ENCODE measurements at regions not wholly inside any gene's neighbourhood (a gene's known extent, or its start where the extent isn't known, plus 50 kb on each side); places are given as distances from the start of the nearest gene placed in this dataset.

GRCh38 chr17:33802349-33803198 is 452.5 kb upstream of the CCL2 start:
- Histone ChIP-seq H3K9me3 (no peaks in the 10 kb centered on the region), H3K27ac (no peak overlapping the region), H3K4me3 (ENCODE audit: low read depth in 1 of 2, low read length in 1 of 2) (no peak overlapping the region), H3K27me3 (peaks cover 11% of the 10 kb centered on the region), H3K36me3 (no peaks in the 10 kb centered on the region), H3K4me1 (ENCODE audit: control insufficient read depth in 1 of 2, insufficient read depth in 1 of 2, low read depth in 1 of 2, low read length in 1 of 2) (no peaks in the 10 kb centered on the region)
- TF ChIP-seq, protein P1, sequence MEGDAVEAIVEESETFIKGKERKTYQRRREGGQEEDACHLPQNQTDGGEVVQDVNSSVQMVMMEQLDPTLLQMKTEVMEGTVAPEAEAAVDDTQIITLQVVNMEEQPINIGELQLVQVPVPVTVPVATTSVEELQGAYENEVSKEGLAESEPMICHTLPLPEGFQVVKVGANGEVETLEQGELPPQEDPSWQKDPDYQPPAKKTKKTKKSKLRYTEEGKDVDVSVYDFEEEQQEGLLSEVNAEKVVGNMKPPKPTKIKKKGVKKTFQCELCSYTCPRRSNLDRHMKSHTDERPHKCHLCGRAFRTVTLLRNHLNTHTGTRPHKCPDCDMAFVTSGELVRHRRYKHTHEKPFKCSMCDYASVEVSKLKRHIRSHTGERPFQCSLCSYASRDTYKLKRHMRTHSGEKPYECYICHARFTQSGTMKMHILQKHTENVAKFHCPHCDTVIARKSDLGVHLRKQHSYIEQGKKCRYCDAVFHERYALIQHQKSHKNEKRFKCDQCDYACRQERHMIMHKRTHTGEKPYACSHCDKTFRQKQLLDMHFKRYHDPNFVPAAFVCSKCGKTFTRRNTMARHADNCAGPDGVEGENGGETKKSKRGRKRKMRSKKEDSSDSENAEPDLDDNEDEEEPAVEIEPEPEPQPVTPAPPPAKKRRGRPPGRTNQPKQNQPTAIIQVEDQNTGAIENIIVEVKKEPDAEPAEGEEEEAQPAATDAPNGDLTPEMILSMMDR (IDR thresholded peaks at IDR 0.05): no peak

- Histone ChIP-seq H3K4me3 (ENCODE audit: low read depth in 1 of 2, low read length in 1 of 2) (no peak overlapping the region), H3K4me1 (ENCODE audit: control insufficient read depth in 1 of 2, insufficient read depth in 1 of 2, low read depth in 1 of 2, low read length in 1 of 2) (no peaks in the 10 kb centered on the region), H3K27ac (no peak overlapping the region), H3K27me3 (peaks cover 11% of the 10 kb centered on the region), H3K9me3 (no peaks in the 10 kb centered on the region), H3K36me3 (no peaks in the 10 kb centered on the region)
- TF ChIP-seq, protein P1 (IDR thresholded peaks at IDR 0.05): no peak
Measured at GRCh38 chr17:33803199-33803685, 451.8 kb upstream of the CCL2 start.

DNA sequence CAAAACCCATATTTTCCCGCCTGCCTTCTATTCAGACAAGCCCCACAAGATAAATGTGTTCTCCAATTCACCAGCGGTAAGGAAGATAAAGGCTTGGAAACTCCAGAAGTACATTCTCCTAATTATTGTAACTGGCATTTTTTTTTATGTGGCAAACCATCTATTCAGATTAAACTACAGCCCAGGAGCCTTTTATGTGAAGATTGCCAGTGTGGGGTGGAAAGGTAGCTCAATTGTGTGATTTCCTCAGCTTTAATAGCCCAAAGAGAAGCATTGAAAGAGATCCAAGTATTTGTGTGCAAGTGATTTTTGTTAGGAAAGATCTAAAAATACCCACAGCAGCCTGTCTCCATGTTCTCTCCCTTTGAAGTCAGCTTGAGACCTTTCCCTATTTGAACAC is 451.4 kb upstream of the CCL2 start:
- peaks cover 11% of the 10 kb centered on the region for H3K27me3 ChIP-seq
- H3K27ac ChIP-seq: no peak overlapping the region
- H3K36me3 ChIP-seq: no peaks in the 10 kb centered on the region
- TF ChIP-seq, protein P1 (IDR thresholded peaks at IDR 0.05): no peak
- H3K4me3 ChIP-seq (ENCODE audit: low read depth in 1 of 2, low read length in 1 of 2): no peak overlapping the region
- H3K9me3 ChIP-seq: no peaks in the 10 kb centered on the region
- no peaks in the 10 kb centered on the region for H3K4me1 ChIP-seq (ENCODE audit: control insufficient read depth in 1 of 2, insufficient read depth in 1 of 2, low read depth in 1 of 2, low read length in 1 of 2)

GRCh38 chr17:33804401-33804800 is 450.7 kb upstream of the CCL2 start:
- Histone ChIP-seq H3K27me3 (peaks cover 11% of the 10 kb centered on the region), H3K4me3 (ENCODE audit: low read depth in 1 of 2, low read length in 1 of 2) (no peak overlapping the region), H3K9me3 (no peaks in the 10 kb centered on the region), H3K36me3 (no peaks in the 10 kb centered on the region), H3K27ac (no peak overlapping the region), H3K4me1 (ENCODE audit: control insufficient read depth in 1 of 2, insufficient read depth in 1 of 2, low read depth in 1 of 2, low read length in 1 of 2) (no peaks in the 10 kb centered on the region)
- TF ChIP-seq, protein P1 (IDR thresholded peaks at IDR 0.05): no peak

DNA sequence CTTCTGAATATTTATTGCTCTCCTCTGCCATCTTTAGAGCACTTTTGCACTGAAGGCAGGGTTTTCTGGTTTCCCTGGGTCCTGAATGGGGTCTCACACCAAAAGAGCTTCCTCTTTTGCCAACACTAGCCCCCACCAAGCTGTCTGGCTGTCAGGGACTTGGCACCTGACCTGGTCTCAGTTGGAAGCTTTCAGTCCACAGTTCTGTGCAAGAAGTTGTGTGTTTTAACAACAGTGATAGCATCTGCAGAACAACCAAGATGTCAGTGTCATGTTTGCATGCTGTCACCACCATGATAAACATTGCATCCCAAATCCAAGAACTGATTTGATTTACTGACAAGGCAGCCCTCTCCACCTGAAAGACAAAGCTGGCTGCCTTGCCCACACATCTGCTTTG is 448.5 kb upstream of the CCL2 start:
- no peak overlapping the region for H3K4me3 ChIP-seq (ENCODE audit: low read depth in 1 of 2, low read length in 1 of 2)
- no peaks in the 10 kb centered on the region for H3K4me1 ChIP-seq (ENCODE audit: control insufficient read depth in 1 of 2, insufficient read depth in 1 of 2, low read depth in 1 of 2, low read length in 1 of 2)
- H3K9me3 ChIP-seq: no peaks in the 10 kb centered on the region
- H3K27ac ChIP-seq: no peak overlapping the region
- TF ChIP-seq, protein P1 (IDR thresholded peaks at IDR 0.05): no peak
- no peaks in the 10 kb centered on the region for H3K36me3 ChIP-seq
- H3K27me3 ChIP-seq: peaks cover 11% of the 10 kb centered on the region

Measured in neutrophil (primary cell).